Sigmoid colon (tissue), 6 donors: ENCODE measurements at regions not wholly inside any gene's neighbourhood (a gene's known extent, or its start where the extent isn't known, plus 50 kb on each side); places are given as distances from the start of the nearest gene placed in this dataset.

Experiments
- DNase-seq: peaks from one replicate; pipeline ENCODE4 v3.0.0-alpha.2; 2019
- H3K27ac ChIP-seq, 4 donors: fragments of 200-600 bp; sonication (generic); one replicate each; pipeline ENCODE4 v1.5.1; 2016 to 2019; ENCODE audit warnings: mild to moderate bottlenecking in 1 of 4
- H3K27me3 ChIP-seq, 3 donors: fragments of 200-600 bp; sonication (generic); one replicate each; pipeline ENCODE4 v1.5.1; 2019; ENCODE audit warnings: mild to moderate bottlenecking in 1 of 3
- H3K36me3 ChIP-seq, 4 donors: fragments of 200-600 bp; sonication (generic); one replicate each; pipeline ENCODE4 v1.5.1; 2016 to 2019
- H3K4me1 ChIP-seq, 4 donors: fragments of 200-600 bp; sonication (generic); one replicate each; pipeline ENCODE4 v1.5.1; 2017 to 2019
- H3K4me3 ChIP-seq, 4 donors: fragments of 200-600 bp; sonication (generic); one replicate each; pipeline ENCODE4 v1.5.1; 2017 to 2019; ENCODE audit warnings: mild to moderate bottlenecking in 2 of 4, moderate library complexity in 1 of 4
- H3K9me3 ChIP-seq, 4 donors: fragments of 200-600 bp in 3 of 4; sonication (generic) in 3 of 4; one replicate each; pipeline versions ENCODE4 v1.5.1 to v1.6.1; 2013 to 2019
- EP300 ChIP-seq, 4 donors: sonication (generic); formaldehyde crosslinking; IDR thresholded peaks; one replicate each; pipeline ENCODE4 v1.6.1; 2017; ENCODE audit warnings: antibody characterized with exemption in 4 of 4
- POLR2A ChIP-seq, 2 donors: fragments of 450-650 bp; IDR thresholded peaks; one replicate each; pipeline ENCODE4 v1.6.1; 2016; ENCODE audit warnings: antibody characterized with exemption in 2 of 2, mild to moderate bottlenecking in 2 of 2, moderate library complexity in 2 of 2
- POLR2AphosphoS5 ChIP-seq, 4 donors: sonication (generic); formaldehyde crosslinking; IDR thresholded peaks; one replicate each; pipeline ENCODE4 v1.6.1; 2017; ENCODE audit warnings: antibody characterized with exemption in 4 of 4
- WGBS, 2 donors: extraction: QIAGEN DNeasy Blood & Tissue Kit; methylation state at CpG; one replicate each; pipeline ENCODE4 v1.1.7; 2013; 5-methylcytosine and 5-hydroxymethylcytosine counted together
- intact Hi-C: fragments of 100-400 bp; cut with DNase I; formaldehyde crosslinking; loops from one replicate; pipeline ENCODE4 v1.15.1; 2023
- TF ChIP-seq, protein P1 (sequence below), 4 experiments: fragments of 450-650 bp in 3 of 4; fragments of 200-600 bp in 1 of 4; IDR thresholded peaks; one replicate each; pipeline ENCODE4 v1.5.1; 2016 to 2019; ENCODE audit warnings: antibody characterized with exemption in 4 of 4, mild to moderate bottlenecking in 3 of 4, moderate library complexity in 2 of 4
- donor health status: healthy with polysubstance abuse.
- donor health status: healthy.

DNA sequence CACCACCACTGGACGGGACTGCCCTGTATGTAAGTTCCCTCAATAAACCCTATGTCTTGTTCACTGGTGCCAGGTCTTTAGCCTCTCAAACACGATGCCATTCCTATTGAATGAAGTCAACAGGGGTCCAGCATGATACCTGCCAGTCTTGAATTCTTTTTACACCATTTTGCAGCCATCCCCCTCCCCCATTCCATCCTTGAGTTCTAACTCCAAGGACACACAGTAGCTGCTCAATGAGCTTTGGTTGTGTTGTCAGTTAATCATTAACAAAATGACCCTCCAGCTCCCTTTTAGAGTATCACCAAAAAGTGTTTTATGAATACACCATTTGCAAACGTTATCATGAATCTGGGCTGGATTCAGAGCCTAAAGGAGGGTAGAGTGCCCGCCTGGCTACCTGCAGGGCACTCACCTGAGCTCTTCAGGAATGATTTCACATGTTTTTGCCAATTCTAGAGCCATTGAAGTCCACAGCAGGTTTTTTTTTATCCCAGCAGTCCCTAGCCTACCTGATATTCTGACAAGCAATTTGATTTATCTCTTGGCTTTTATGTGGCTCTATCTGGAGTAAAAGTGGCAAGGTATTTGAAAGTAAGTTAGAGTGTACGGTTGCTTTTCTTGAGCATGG is 271.8 kb downstream of the SMARCA2 start:
- H3K4me1 ChIP-seq = no peaks in the 10 kb centered on the region
- H3K4me3 ChIP-seq = no peak overlapping the region
- no peak for TF ChIP-seq EP300 (IDR thresholded peaks at IDR 0.05)
- H3K36me3 ChIP-seq = no peaks in the 10 kb centered on the region
- intact Hi-C loops = no loop called here
- 40 to 76% methylated on average over 5 of the region's 5 CpGs for WGBS, 2 donors
- DNase-seq = no peak
- H3K27ac ChIP-seq = no peak overlapping the region
- no peaks in the 10 kb centered on the region for H3K9me3 ChIP-seq
- H3K27me3 ChIP-seq = no peaks in the 10 kb centered on the region

DNA sequence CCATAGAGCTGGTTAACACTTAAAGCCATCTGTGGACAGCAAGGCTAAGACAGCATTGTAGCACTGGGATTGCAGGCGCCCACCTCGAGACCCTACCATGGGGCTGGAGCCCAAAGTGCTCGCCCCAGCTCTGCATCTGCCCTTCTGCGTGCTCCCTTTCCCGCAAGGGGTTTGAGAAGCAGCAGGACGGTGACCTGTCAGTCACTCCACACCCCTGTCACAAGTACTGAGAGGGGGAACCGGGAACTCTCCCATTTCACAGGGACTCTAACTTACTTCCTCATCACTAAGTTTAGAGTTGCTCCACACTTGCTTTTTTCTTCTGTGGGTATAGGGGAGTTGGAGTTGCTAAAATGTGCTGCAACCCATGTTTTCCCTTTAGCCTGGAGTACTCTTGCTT is 273.2 kb downstream of the SMARCA2 start:
- TF ChIP-seq, protein P1, sequence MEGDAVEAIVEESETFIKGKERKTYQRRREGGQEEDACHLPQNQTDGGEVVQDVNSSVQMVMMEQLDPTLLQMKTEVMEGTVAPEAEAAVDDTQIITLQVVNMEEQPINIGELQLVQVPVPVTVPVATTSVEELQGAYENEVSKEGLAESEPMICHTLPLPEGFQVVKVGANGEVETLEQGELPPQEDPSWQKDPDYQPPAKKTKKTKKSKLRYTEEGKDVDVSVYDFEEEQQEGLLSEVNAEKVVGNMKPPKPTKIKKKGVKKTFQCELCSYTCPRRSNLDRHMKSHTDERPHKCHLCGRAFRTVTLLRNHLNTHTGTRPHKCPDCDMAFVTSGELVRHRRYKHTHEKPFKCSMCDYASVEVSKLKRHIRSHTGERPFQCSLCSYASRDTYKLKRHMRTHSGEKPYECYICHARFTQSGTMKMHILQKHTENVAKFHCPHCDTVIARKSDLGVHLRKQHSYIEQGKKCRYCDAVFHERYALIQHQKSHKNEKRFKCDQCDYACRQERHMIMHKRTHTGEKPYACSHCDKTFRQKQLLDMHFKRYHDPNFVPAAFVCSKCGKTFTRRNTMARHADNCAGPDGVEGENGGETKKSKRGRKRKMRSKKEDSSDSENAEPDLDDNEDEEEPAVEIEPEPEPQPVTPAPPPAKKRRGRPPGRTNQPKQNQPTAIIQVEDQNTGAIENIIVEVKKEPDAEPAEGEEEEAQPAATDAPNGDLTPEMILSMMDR (IDR thresholded peaks at IDR 0.05) = no peak
- TF ChIP-seq EP300 (IDR thresholded peaks at IDR 0.05) = no peak
- no peak for TF ChIP-seq POLR2AphosphoS5 (IDR thresholded peaks at IDR 0.05)
- TF ChIP-seq POLR2A (IDR thresholded peaks at IDR 0.05) = no peak
- H3K27ac ChIP-seq = no peak overlapping the region
- no peaks in the 10 kb centered on the region for H3K4me1 ChIP-seq
- 93 to 97% methylated on average over 7 of the region's 7 CpGs for WGBS, 2 donors
- intact Hi-C loops = no loop called here
- H3K27me3 ChIP-seq = no peaks in the 10 kb centered on the region
- no peaks in the 10 kb centered on the region for H3K9me3 ChIP-seq
- DNase-seq = no peak
- H3K4me3 ChIP-seq = no peak overlapping the region
- no peaks in the 10 kb centered on the region for H3K36me3 ChIP-seq

DNA sequence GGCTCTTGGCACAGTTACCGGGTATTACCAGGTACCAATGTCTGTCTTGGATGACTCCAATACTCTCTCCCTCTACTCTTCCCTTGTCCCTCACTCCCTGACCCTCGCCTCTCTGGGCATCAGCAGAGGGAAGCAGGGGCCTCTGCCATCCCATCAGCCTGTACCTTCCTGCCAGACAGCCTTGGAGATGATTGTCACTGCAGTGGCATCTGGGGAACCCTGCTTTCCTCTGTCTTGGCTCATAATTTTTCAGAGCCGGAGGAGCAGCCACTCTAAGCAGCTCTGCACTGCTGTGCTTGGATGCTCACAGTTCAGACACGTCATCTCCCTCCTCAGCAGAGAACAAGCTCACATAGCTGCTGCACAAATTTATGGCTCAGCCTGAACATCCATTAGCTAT is 274.1 kb downstream of the SMARCA2 start:
- Histone ChIP-seq H3K27ac (no peak overlapping the region), H3K4me3 (no peak overlapping the region), H3K9me3 (no peaks in the 10 kb centered on the region), H3K36me3 (no peaks in the 10 kb centered on the region), H3K4me1 (no peaks in the 10 kb centered on the region), H3K27me3 (no peaks in the 10 kb centered on the region)
- 79 to 94% methylated on average over 4 of the region's 4 CpGs for whole genome bisulfite sequencing, 2 donors
- no peak for DNase-seq
- intact Hi-C loops = no loop called here
- no peak for TF ChIP-seq EP300 (IDR thresholded peaks at IDR 0.05)
- no peak for TF ChIP-seq POLR2AphosphoS5 (IDR thresholded peaks at IDR 0.05)
- no peak for TF ChIP-seq POLR2A (IDR thresholded peaks at IDR 0.05)
- TF ChIP-seq, protein P1 (IDR thresholded peaks at IDR 0.05) = no peak

DNA sequence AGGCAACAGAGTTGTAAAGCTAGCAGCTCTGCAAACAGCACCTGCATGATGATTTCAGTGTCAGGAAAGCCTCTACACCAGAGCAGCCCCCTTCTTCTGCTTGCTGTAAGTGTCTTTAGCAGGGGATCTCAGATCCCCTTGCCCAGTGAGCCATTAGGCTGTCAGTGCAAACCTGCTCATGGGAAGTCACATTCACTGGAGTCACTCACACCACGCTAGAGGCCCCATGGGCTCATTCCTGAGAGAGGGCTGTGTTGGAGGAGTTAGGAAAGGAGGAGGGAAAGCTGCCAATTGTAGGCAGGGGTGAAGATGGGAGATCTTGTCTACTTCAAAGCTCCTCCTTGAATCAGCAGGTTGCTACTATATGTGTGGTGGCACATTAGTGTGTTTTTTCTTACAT is 275.2 kb downstream of the SMARCA2 start:
- H3K27ac ChIP-seq = no peak overlapping the region
- TF ChIP-seq, protein P1 (IDR thresholded peaks at IDR 0.05) = no peak
- TF ChIP-seq POLR2A (IDR thresholded peaks at IDR 0.05) = no peak
- TF ChIP-seq POLR2AphosphoS5 (IDR thresholded peaks at IDR 0.05) = no peak
- TF ChIP-seq EP300 (IDR thresholded peaks at IDR 0.05) = no peak
- no peaks in the 10 kb centered on the region for H3K36me3 ChIP-seq
- H3K9me3 ChIP-seq = no peaks in the 10 kb centered on the region
- H3K4me3 ChIP-seq = no peak overlapping the region
- no peaks in the 10 kb centered on the region for H3K4me1 ChIP-seq
- no peaks in the 10 kb centered on the region for H3K27me3 ChIP-seq
- no peak for DNase-seq
- 86 to 87% methylated on average over 1 of the region's 1 CpG for WGBS, 2 donors
- intact Hi-C loops = no loop called here

DNA sequence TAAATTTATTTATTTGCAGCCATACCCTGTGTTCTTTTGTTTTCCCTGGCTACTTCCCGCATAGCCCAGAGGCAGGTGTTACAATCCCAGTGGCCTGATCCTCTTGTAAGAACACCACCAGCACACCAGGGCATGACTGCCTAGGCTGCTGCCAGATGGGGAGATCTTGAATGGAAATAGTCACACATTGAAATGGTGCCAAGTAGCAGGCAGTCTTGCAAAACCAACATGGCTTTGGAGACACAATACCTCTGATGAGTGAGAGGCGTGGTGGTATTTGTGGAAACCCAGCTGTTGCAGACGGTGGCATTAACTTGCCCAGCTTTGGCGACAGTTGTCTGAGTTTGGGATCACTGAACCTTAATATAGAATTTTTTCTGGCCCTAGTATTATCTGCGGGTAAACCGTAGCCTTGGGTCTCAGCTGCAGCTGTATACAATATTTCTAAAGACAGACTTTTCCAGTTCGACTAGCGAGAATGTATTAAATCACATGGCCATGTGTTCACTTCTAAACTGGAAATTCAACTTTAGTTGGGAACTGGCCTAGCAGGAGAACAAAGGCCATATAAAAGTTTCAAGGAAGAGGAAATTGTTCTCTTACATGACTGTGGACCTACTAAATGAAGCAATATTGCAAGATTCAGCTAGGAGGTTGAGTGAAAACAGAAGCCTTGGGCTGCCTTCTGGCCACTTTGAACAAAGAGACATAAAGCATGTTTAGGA is 277.0 kb downstream of the SMARCA2 start:
- TF ChIP-seq EP300 (IDR thresholded peaks at IDR 0.05) (no peak), POLR2AphosphoS5 (IDR thresholded peaks at IDR 0.05) (no peak)
- TF ChIP-seq, protein P1 (IDR thresholded peaks at IDR 0.05) = no peak
- no peaks in the 10 kb centered on the region for H3K9me3 ChIP-seq
- H3K4me1 ChIP-seq = no peaks in the 10 kb centered on the region
- no peak overlapping the region for H3K4me3 ChIP-seq
- intact Hi-C loops = no loop called here
- DNase-seq = no peak
- no peaks in the 10 kb centered on the region for H3K36me3 ChIP-seq
- 25 to 68% methylated on average over 8 of the region's 8 CpGs for WGBS, 2 donors
- H3K27ac ChIP-seq = no peak overlapping the region
- no peaks in the 10 kb centered on the region for H3K27me3 ChIP-seq
